Fibroblast of the conjunctiva (primary cell): ENCODE measurements at regions not wholly inside any gene's neighbourhood (a gene's known extent, or its start where the extent isn't known, plus 50 kb on each side); places are given as distances from the start of the nearest gene placed in this dataset.

Experiments used
- DNase-seq: peaks from one replicate; pipeline ENCODE4 v3.0.0-alpha.2; 2010; ENCODE audit warnings: low read depth

DNA sequence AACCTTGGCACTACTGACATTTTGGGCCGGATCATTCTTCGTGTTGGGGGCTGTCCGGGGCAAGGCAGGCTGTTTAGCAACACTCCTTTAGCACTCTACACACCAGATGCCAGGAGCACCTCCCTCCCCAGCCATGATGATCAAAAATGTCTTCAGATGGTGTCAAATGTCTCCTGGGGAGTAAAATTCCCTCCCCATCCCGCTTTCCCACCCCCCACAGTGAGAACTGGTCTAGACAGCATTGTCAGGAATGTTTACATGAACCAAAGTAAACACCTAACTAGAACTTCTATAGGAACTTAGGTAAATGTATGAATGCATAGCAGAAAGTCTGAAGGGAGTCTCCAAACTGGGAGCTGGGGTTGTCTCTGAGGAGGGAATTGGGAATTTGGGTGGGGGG lies 70.0 kb upstream of the TOP1 start:
- DNase-seq = no peak

DNA sequence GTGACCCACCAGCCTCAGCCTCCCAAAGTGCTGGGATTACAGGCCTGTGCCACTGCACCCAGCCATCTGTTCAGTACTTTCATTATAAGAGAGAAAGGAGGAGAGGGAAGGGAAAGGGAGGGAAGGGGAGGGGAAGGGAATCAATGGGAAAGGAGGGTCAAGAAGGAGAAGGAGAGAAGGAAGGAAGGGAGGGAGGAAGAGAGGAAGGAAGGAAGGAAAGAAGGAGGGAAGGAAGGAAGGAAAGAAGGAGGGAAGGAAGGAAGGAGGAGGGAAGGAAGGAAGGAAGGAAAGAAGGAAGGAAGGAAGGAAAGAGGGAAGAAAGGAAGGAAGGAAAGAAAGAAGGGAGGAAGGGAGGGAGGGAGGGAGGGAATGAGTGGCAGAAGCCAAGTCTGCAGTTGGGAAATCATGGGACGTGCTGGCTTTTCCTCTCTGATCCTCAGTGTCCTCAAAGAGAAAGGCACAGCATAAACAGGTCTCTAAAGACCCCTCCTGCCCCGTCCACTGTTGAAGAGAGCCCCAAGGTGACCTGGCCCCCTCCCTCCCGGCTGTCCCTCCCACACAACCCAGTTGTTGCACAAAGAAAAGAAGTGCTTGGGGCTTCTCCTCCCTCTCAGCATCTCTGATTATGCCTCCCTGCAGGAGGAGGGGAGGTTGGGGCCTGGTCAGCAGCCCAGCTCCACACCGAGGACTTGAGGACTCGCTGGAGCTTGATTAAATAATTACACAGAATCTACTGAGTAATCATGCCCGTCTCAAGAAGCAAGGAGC lies 69.1 kb upstream of the TOP1 start:
- no peak for DNase-seq

DNA sequence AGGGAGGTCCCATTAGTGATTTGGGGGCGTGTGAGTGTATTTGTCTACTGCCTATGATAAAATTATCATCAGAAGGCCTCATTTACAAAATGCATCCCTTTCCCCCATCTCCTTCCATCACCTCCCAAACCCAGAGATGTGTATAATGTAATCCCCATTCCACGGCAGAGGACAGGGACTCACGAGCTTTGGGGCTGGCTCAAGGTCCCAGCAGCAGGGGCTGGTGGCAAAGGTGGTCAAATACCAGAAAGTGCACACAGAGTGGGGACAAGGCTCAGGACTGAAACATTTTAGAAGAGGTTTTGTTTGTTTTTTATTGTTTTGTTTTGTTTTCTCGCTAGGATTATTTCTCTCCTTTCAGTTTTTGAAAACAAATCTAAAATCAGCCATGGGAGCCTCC lies 68.5 kb upstream of the TOP1 start:
- DNase-seq = no peak

DNA sequence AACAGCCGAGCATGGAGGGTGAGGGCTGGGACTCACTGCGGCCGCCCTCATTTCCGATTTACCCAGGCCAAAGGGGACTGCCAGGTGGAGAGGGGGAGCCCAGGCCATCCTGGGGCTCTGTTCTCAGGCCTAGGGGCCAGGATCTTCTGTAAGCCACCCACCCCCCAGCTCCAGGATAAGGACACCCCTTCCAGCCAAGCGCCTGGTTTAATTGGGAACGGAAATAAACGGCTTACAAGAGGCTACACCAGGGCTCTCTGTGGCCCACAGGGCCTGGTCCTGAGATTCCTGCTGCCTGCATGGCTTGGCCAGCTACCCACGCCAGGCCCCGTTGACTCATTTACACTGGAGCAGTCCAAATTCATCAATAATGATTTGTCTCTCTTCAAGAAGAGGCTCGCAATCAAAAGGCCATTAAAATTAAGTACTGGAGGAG lies 68.1 kb upstream of the TOP1 start:
- no peak for DNase-seq

DNA sequence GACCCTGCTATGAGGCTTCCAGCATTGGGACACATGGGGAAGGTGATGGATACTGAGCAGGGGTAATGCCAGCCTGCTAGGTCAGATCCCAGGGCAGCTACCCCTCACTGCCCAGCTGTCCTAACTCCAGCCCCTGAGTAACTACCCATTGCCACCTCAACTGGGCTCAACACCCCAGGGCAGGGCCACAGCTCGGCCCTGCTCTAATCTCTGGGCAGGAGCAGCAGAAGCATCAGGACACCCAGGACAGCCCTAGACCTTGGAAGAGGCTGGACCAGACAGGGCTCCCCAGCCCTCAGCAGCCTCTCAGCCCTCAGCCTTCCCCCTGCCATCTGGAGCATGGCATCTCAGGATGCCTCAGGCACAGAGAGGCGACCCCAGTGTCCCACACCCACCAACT lies 67.4 kb upstream of the TOP1 start:
- DNase-seq = no peak

DNA sequence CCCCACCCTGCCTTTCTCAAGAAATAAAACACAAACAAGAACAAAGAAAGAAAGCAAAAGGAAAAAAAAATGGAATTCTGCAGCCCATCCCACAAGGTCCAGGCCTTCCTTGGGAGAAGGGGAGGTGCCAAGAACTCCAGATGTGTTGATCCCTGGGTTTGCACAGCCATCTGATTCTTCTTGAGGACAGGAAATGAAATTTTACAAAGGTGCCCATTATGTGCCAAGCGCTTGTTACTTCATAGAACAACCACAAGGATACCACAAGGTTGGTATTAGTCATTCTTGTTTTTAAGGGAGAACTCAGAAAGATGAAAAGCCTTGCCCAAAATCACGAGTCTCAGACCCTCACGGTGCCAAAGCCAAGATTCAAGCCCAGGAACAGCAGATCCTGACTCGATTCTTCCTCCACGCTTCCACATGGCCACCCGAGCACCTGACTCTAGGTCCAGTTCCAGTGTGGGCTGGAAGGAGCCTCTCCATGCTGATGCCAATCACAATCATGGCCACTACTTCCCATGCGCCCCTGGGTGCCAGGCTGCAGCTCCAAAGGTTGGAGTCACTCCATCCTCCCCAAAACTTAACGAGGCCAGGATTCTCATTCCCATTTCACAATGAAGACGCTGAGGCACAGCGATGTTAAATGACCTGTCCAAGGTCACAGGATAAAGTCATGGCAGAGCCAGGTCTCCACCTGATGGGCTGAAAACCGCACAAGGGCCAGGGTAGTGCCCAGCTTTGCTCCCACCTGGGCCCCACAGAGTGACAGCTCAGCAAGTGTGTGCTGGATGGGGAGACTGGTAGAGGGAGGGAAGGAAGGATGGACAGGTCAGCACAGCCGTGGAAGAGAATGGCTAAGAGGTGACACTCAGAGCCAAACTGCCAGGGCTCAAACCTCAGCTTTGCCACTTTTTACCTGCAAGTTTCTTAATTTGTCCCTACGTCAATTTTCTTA lies 66.7 kb upstream of the TOP1 start:
- DNase-seq = no peak

DNA sequence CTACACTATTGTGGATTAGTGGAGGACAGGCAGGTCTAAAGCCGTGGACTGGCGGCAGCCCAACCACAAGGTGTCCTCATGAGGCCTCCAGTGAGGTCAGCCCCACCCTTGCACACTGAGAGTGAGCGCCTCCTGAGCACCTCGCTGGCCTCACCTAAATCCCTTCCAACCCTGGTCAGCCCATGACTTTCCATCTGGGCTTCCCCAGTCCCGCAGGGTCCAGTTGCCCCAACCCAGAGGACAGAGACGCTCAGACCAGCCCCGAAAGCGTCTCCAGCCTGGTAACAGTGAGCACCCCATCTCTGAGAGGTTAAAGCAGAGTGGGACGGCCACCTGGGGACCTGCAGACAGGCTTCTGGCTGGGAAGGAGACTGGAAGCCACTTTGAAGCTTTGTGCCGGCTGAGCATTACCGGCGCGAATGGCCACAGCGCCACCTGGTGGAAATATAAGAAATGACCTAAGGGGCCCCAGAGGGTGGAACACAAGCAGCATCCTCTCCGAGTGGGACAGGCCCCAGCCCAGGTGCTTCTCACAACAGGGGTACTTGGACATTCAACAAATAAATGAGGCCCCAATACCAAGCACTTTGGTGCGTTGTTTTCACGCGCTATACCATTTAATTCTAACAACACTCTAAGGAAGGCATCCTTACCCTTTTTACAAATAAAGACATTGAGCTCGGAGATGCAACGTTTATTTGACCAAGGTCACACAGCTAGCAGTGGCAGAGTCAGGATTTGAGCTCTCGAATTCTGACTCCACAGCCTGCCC lies 65.7 kb upstream of the TOP1 start:
- DNase-seq = peak; percentile 20

DNA sequence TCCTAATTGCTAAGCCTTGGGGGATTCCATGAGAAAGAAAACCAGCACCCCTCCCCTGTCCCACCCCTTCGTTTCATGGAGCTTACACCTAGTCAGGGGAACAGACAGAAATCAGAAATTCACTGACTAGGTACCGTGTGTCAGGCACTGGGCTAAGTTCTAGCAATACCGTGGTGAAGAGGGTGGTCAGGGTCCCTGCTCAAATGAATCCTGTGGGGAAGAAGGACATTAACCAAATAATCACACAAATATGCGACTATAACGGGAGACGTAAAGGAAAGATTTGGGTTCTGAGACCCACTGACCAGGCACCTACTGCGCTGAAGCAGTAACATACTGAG lies 65.1 kb upstream of the TOP1 start:
- DNase-seq = no peak

DNA sequence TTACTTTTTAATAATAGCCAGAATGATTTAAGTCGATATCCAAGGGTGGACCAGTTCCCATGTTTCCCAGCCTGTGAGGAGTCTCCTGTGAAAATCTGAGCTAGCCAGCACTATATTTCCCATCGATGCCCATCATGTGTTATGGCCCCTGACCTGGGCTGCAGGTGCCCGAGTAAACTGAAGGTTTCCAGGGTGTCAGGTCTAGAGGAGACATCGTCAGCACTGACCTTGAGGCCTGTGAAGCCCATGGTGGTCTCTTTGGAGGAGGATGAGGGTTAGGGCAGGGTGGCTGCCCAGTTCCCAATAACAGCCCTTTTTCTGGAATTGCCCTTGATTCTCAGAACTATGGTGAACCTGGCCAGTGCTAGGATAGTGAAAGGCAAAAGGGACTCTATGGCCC lies 63.0 kb upstream of the TOP1 start:
- no peak for DNase-seq

DNA sequence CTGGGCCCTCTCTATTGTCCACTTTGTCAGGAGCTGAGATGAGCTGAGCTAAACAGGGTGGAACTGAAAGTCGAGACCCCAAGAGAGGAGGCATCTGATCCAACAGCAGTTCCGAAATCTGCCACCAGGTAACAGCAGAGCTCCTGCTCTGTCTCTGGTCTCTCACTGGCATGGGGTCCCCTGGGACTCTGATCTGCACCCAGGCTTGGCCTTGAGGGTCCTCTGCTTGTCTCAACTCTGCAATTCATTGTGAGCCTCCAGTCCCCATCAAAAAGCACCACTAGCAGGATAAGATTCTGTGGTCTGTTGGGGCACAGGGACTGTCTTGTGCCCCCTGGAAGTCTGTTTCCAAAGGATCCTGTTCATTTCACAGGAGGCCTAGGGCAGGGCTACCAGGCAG lies 62.5 kb upstream of the TOP1 start:
- DNase-seq = no peak

DNA sequence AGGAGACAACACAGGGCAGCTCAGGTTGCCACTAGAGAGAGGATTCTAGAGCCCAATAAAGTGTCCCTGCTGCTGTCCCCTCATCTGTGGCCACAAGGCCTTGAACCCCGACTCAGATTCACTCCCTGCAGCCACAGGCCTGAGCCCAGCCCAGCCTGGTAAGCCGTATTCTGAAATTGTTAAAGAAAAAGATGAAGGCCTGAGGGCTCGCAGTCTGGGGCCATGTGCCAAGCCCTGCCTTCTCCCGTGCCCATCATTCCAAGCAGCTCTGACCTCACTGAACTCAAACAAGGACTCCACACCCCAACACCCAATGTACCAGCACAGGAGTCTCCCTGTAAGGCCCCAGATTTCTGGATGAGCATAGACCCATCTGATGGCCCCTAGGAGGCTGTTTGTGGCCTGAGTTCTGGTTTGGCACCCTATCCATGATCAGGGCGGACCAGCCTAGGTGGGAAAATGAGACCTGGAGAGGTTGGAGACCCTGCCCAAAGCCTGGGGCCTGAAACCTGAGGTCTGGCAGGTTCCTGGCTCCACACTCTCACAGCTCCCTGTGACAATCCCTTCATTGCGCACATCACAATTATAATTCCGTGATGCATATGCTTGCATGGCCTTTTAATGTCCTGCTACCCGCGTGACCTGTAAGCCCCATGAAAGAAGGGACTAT lies 62.0 kb upstream of the TOP1 start:
- no peak for DNase-seq

DNA sequence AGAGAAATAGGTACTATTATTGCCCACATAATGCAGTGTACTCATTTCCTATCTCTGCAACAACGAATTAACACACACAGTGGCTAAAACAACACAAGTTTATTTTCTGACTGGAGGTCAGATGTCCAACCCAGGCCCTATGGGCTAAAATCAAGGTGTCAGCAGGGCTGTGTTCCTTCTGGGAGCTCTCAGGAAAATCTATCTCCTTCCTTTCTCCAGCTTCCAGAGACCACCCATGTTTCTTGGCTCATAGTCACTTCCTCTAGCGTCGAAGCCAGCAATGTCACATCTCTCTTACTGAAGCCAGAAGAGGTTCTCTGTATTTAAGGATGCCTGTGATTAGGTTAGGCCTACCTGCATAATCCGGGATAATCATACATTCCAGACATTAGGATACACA lies 60.9 kb upstream of the TOP1 start:
- no peak for DNase-seq

DNA sequence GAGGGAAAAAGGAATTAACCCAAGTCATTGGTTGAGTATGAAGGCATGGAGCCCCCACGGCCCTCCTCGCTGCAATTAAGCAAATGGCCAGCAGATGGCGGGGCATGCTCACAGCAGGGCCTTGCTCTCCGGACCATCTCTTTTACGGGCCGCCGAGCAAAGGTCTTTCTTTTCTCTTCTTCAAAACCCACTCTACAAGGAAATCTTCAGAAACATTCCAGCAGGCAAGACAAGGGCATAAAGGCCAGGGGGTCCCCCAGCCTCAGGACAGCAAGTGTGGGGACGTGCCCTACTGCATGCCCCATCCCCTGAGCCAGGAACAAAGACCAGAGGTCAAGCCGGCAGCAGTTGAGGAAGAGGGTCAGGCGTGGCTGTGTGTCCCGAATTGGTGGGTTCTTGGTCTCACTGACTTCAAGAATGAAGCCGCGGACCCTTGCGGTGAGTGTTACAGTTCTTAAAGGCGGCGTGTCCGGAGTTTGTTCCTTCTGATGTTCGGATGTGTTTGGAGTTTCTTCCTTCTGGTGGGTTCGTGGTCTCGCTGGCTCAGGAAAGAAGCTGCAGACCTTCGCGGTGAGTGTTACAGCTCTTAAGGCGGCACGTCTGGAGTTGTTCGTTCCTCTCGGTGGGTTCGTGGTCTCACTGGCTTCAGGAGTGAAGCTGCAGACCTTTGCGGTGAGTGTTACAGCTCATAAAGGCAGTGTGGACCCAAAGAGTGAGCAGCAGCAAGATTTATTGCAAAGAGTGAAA lies 59.6 kb upstream of the TOP1 start:
- DNase-seq = peak; percentile 60

DNA sequence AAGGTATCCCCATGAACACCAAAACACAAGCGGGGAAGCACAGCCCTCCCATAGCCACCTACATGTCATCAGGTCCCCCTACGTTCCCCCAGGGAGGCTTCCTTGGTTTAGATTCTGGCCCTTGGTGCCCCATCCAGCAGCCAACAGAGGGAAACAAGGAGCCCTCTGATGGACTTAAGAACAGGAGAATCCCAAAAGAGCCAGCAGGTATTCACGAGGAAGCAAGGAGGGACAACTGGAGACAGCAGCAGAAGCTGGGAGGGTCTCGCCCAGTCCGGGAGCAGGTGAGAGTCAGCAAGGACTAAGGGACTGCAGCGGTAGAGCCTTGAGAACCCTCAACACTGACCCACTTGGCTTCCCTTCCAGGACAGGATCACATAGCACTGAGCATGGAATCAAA lies 58.4 kb upstream of the TOP1 start:
- DNase-seq = no peak

DNA sequence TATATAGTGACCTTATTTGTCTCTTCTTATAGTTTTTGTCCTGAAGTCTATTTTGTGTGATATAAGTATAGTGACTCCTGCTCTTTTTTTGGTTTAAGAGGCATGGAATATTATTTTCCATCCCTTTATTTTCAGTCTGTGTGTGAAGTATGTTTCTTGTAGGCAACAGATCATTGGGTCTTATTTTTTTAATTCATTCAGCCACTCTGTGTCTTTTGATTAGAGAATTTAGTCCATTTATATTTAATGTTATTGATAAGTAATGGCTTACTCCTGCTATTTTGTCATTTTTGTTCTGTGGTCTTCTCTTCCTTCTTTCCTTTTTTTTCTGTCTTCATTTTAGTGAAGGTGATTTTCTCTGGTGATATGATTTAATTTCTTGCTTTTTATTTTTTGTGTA lies 51.4 kb upstream of the TOP1 start:
- no peak for DNase-seq

DNA sequence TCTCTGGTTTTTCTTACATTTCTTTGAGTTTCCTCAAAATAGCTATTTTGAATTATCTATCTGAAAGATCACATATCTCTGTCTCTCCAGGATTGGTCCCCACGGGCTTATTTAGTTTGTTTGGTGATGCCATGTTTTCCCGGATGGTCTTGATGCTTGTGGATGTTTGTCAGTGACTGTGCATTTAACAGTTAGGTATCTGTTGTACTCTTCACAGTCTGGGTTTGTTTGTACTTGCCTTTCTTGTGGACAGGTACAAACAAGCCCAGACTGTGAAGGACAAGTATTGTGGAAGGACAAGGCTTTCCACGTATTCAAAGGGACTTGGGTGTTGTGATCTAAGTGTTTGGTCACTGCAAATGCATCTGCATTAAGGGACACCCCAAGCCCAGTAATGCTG lies 49.9 kb upstream of the TOP1 start:
- no peak for DNase-seq
